GM21526 (cell line): ENCODE measurements at regions not wholly inside any gene's neighbourhood (a gene's known extent, or its start where the extent isn't known, plus 50 kb on each side); places are given as distances from the start of the nearest gene placed in this dataset.

Experiments
- ATAC-seq: cut with Tn5 transposase; IDR thresholded peaks from one replicate; pipeline ENCODE4 v1.9.1; 2021; ENCODE audit warnings: moderate library complexity; ENCODE audit not compliant: unreplicated experiment, low FRiP score

GRCh38 chr18:26794230-26795101, 71.0 kb downstream of the AQP4 start:
- ATAC-seq, result no peak

- no peak for ATAC-seq
These were observed 72.8 kb downstream of the AQP4 start for GRCh38 chr18:26792661-26793060.

GRCh38 chr18:26791676-26792075, 73.8 kb downstream of the AQP4 start:
- no peak for ATAC-seq

- ATAC-seq, result no peak
These were observed 80.9 kb downstream of the AQP4 start for GRCh38 chr18:26784599-26784998.

- no peak for ATAC-seq
These were observed 82.3 kb downstream of the AQP4 start for GRCh38 chr18:26783170-26783569.

GRCh38 chr18:26780520-26781325, 84.8 kb downstream of the AQP4 start:
- ATAC-seq, result no peak

- no peak for ATAC-seq
These were observed 87.5 kb downstream of the AQP4 start for GRCh38 chr18:26778054-26778393.

GRCh38 chr18:26777351-26778053, 88.0 kb downstream of the AQP4 start:
- ATAC-seq, result no peak

- no peak for ATAC-seq
These were observed 92.8 kb downstream of the AQP4 start for GRCh38 chr18:26772691-26773090.

- no peak for ATAC-seq
These were observed 94.0 kb downstream of the AQP4 start for GRCh38 chr18:26771524-26771923.

GRCh38 chr18:26768385-26768784, 97.1 kb downstream of the AQP4 start:
- no peak for ATAC-seq

- no peak for ATAC-seq
These were observed 100.0 kb downstream of the AQP4 start for GRCh38 chr18:26765498-26765897.

GRCh38 chr18:26764586-26764985, 100.9 kb downstream of the AQP4 start:
- ATAC-seq, result no peak

- no peak for ATAC-seq
These were observed 101.3 kb downstream of the AQP4 start for GRCh38 chr18:26764177-26764576.

GRCh38 chr18:26763446-26764110, 101.9 kb downstream of the AQP4 start:
- ATAC-seq, result no peak

- no peak for ATAC-seq
These were observed 108.1 kb downstream of the AQP4 start for GRCh38 chr18:26757263-26758019.

GRCh38 chr18:26756556-26756955, 109.0 kb downstream of the AQP4 start:
- ATAC-seq, result no peak

GRCh38 chr18:26746826-26747475, 118.6 kb downstream of the AQP4 start:
- no peak for ATAC-seq

- no peak for ATAC-seq
These were observed 119.1 kb downstream of the AQP4 start for GRCh38 chr18:26746398-26746797.
